RPMI8226 (cell line): ENCODE measurements at regions not wholly inside any gene's neighbourhood (a gene's known extent, or its start where the extent isn't known, plus 50 kb on each side); places are given as distances from the start of the nearest gene placed in this dataset.
"Not testable (repeated sequence)": the region's sequence is repeated elsewhere in the genome, so short reads cannot be mapped to it uniquely, and the experiment has no call there.

Experiments used
- DNase-seq: peaks from one replicate; pipeline ENCODE4 v3.0.0-alpha.2; 2015

DNA sequence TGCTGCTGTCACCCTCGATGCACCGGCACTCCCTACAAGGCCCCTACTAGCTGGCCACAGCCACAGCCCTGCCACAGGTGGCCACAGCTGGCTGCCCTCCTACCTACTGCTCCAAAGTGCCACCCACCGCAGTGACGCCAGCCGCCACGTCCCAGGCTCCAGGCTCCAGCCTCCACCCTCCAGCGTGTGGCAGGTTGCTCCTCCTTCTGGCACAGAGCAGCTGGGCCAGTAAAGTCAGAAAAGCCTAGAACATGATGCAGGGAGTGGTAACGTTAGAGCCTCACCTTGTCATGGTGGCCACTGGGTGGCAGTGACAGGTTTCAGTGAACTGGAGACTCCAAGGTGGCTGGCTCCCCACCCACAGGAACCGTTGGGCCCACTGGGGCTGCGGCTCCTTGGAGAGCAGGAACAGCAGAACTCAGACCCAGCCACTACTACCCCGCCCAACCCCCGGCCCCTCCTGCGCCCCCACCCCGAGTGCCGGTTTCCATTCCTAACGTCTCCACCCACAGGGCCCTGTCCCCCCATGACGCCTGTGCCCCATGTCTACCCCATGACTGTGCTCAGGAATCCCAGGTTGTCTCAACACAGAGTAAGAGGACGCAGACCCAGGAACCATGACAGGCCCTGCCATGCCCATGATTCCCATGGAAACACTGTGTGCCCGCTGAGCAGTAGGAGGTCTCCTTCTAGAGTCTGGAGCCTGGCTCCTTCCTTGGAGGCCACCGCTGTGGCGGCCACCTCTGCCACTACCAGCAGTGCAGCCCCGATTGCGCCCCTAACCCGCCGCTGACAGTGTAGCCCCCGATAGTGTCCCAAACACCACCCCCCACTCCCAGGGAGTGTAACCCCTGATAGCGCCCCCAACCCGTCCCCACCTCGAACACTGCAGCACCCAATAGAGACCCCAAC lies 52.3 kb upstream of the ZNF33B start:
- peak; percentile 70 for DNase-seq

DNA sequence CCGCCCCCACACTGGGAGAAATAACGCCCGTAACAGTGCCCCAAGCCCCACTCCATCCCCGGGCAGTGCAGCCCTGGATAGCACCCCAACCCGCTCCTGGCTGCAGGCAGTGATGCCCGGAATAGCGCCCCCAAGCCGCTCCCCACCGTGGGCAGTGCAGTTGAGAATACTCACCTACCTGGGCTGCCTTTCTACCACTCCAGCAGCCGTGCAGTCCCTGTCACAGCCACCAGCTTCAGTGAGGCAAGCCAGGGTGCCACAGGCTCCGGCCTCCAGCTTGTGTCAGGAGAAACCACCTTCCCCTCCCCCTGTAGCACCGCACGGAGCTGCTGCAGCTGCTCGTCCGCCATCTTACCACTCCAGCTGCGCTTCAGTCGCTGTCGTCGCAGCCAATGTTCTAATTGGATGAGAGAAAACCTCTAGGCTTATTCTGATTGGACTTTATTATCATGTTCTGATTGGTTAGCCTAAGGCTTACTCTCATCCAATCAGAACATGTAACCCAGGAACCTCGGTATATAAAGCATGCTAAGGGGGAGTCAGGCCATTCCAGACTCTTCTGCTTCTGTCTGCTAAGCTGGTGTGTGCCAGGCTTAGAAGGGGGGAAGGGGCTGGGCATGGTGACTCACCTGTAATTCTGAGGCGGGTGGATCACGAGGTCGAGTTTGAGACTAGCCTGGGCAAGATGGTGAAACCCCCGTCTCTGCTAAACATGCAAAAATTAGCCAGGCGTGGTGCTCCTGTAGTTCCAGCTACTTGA lies 53.2 kb upstream of the ZNF33B start:
- peak; percentile 71 for DNase-seq

DNA sequence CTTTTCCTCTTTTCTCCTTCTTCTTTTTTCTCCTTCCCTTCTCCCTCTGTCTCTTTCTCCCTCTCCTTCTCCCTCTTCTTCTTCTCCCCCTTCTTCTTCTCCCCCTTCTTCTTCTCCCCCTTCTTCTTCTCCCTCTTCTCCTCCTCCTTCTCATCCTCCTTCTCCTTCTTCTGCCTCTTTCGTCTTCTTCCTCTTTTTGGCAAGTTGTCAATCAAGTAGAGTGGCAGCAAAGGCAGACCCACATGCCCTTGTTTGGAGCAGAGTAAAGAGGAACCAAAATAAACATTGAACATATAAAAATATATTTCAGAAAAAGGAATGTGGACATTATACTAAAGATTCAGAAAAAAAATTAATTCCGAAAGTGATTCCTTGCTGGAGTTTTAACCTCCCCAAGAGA lies 59.6 kb upstream of the ZNF33B start:
- no peak for DNase-seq

DNA sequence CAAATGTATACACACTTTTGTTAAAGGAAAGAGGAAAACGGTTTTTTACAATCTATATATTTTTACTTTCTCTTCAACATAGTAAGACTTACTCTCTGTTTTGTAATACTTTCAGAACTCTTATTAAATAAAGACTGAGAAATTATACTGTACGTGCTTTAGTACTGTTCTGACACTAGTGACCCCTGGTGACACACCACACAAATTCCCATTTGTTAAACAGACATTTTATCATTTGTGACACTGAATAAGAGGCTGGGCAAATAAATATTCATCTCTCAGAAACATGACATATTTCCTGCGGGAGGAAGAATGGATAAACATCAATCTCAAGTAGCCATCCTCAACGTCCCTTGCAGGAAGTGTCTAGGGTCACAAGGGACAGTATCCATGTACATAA lies 68.9 kb upstream of the ZNF33B start:
- no peak for DNase-seq

DNA sequence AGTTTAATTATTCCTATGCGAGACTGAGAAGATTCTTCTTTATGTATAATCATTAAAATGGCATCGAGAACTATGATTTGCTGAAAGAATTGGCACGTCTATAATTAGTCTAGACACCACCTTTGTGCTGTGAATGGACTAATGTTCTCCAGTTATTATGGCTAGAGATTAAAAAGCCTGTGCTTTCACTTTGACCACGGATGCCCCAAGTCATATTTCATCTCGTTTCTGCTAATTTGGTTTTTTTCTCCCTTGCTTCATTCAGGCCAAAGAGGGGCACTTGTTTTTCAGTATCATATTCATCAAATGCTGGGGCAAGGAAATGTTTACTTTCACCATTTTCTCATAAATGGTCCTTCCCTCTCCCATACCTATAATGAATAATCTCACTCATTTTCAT lies 63.3 kb upstream of the BMS1 start:
- DNase-seq, result not testable (repeated sequence)

DNA sequence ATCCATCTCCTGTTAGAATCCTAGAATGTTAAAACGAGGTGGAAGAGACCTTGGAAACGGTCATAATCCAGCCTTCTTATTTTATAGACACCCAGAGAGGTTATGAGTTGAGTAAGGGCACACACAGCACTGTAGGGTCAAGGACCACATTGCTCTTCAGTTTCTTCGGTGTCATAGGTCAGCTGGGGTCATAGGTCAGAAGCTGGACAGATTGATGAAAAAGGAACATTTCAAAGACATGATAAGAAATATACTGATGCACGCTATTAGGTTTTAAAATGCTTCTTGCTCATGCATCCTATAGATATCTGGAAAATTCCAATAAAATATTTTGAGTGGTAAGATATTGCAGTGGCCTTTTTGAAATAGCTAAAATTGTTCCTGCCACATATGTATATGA lies 60.0 kb upstream of the BMS1 start:
- DNase-seq, result no peak

DNA sequence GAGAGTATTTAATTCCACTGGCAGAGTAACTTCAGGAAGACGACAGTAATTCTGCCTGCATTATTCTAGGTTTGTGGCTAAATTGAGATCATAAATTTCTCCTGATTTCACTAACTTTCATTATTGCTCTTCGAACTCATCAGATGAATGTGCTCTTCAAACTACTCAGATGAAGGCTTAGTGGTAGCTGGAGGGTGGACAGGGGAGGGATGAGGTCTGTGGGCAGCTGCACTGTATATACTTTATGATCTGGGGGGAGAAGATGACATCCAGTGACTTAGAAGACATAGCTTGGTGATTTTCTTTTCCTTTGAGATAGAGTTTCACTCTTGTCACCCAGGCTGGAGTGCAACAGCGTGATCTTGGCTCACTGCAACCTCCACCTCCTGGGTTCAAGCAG lies 59.0 kb upstream of the BMS1 start:
- not testable (repeated sequence) for DNase-seq

DNA sequence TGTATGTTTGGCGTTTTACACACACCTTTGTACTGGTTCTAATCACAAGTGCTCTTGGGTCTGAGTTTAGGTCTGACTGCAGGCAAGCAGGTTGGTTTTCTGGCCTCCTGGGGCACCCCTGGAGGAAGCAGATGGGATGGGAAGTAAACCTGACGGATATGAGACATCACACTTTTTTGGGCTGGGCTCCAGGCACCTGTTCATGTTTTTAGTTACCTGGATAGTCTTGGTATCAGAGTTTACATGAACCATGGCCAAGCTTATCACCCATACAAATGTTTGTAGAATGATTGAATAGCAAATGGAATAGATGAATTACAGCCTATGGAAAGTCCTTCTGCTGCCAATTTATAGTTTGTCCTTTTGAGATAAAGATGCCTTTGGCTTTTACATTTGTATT lies 57.9 kb upstream of the BMS1 start:
- not testable (repeated sequence) for DNase-seq

DNA sequence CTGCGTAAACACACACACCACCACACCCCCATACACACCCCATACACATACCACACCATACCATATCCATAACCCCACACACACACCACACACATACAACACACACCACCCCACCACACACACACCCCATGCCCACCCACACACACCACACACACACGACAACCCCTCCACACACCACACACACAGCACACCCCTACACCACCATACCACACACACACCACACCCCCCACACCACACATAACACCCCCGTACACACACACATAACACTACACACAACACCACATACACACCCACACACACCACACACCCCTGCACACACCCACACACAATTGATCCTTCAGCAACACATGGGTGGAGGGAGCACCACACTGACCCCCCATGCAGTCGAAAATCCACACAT lies 50.3 kb upstream of the BMS1 start:
- DNase-seq, result no peak
